ENCODE measurements at regions not wholly inside any gene's neighbourhood (a gene's known extent, or its start where the extent isn't known, plus 50 kb on each side); places are given as distances from the start of the nearest gene placed in this dataset.

- H3K27ac ChIP-seq (ENCODE audit: low read depth in 1 of 2, low read length in 2 of 2): peak overlapping the region; percentile 92 to 94
- peaks cover 3 to 39% (median 24%) of the 10 kb centered on the region in 4 donors for H3K4me1 ChIP-seq (ENCODE audit: control insufficient read depth in 4 of 4, insufficient read depth in 4 of 4, low read length in 3 of 4)
- 1% methylated on average over 18 of the region's 18 CpGs for WGBS
- H3K36me3 ChIP-seq (ENCODE audit: control insufficient read depth in 4 of 4, insufficient read depth in 3 of 4, low read depth in 1 of 4, low read length in 3 of 4): no peaks in the 10 kb centered on the region
- peak overlapping the region; percentile 86 to 96 (median 95) for H3K4me3 ChIP-seq (ENCODE audit: low read depth in 1 of 3, low read length in 3 of 3)
- H3K9ac ChIP-seq (ENCODE audit: low read depth in 1 of 2, low read length in 2 of 2): peak overlapping the region; percentile 72 to 77
- TF ChIP-seq MAX (IDR thresholded peaks at IDR 0.05): no peak
- TF ChIP-seq JUND (IDR thresholded peaks at IDR 0.05): no peak
- TF ChIP-seq RXRA (IDR thresholded peaks at IDR 0.05): no peak
- TF ChIP-seq RAD21 (IDR thresholded peaks at IDR 0.05): no peak
- no peak for DNase-seq (ENCODE audit: low spot score)
- H3K9me3 ChIP-seq (ENCODE audit: control insufficient read depth in 4 of 4, low read length in 3 of 4): no peaks in the 10 kb centered on the region
- H3K27me3 ChIP-seq (ENCODE audit: control insufficient read depth in 4 of 4, insufficient read depth in 4 of 4, low read length in 3 of 4): peaks cover 0 to 3% (median 0%) of the 10 kb centered on the region in 4 donors
Observed at GRCh38 chr7:114085313-114085591, 166.4 kb upstream of the PPP1R3A start.

GRCh38 chr7:114084472-114085312 is 165.9 kb upstream of the PPP1R3A start:
- H3K9ac ChIP-seq (ENCODE audit: low read depth in 1 of 2, low read length in 2 of 2): peak overlapping the region; percentile 61 to 72
- H3K36me3 ChIP-seq (ENCODE audit: control insufficient read depth in 4 of 4, insufficient read depth in 3 of 4, low read depth in 1 of 4, low read length in 3 of 4): no peaks in the 10 kb centered on the region
- H3K27ac ChIP-seq (ENCODE audit: low read depth in 1 of 2, low read length in 2 of 2): peak overlapping the region; percentile 92 to 94
- peak; percentile 41 for DNase-seq (ENCODE audit: low spot score)
- H3K4me3 ChIP-seq (ENCODE audit: low read depth in 1 of 3, low read length in 3 of 3): peak overlapping the region; percentile 86 to 96 (median 95)
- TF ChIP-seq RXRA (IDR thresholded peaks at IDR 0.05) (peak; percentile 20 to 26), MAX (IDR thresholded peaks at IDR 0.05) (peak; percentile 23), YY1 (IDR thresholded peaks at IDR 0.05) (peak; percentile 91)
- TF ChIP-seq, protein P1, sequence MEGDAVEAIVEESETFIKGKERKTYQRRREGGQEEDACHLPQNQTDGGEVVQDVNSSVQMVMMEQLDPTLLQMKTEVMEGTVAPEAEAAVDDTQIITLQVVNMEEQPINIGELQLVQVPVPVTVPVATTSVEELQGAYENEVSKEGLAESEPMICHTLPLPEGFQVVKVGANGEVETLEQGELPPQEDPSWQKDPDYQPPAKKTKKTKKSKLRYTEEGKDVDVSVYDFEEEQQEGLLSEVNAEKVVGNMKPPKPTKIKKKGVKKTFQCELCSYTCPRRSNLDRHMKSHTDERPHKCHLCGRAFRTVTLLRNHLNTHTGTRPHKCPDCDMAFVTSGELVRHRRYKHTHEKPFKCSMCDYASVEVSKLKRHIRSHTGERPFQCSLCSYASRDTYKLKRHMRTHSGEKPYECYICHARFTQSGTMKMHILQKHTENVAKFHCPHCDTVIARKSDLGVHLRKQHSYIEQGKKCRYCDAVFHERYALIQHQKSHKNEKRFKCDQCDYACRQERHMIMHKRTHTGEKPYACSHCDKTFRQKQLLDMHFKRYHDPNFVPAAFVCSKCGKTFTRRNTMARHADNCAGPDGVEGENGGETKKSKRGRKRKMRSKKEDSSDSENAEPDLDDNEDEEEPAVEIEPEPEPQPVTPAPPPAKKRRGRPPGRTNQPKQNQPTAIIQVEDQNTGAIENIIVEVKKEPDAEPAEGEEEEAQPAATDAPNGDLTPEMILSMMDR (IDR thresholded peaks at IDR 0.05; ENCODE audit: low read depth, low read length, missing input control): no peak
- under 1% methylated on average over 64 of the region's 64 CpGs for WGBS
- H3K9me3 ChIP-seq (ENCODE audit: control insufficient read depth in 4 of 4, low read length in 3 of 4): no peaks in the 10 kb centered on the region
- H3K27me3 ChIP-seq (ENCODE audit: control insufficient read depth in 4 of 4, insufficient read depth in 4 of 4, low read length in 3 of 4): peaks cover 0 to 3% (median 0%) of the 10 kb centered on the region in 4 donors
- peaks cover 3 to 39% (median 24%) of the 10 kb centered on the region in 4 donors for H3K4me1 ChIP-seq (ENCODE audit: control insufficient read depth in 4 of 4, insufficient read depth in 4 of 4, low read length in 3 of 4)

GRCh38 chr7:114084002-114084471 is 165.2 kb upstream of the PPP1R3A start:
- Histone ChIP-seq H3K27ac (ENCODE audit: low read depth in 1 of 2, low read length in 2 of 2) (peak overlapping the region; percentile 92 to 94), H3K27me3 (ENCODE audit: control insufficient read depth in 4 of 4, insufficient read depth in 4 of 4, low read length in 3 of 4) (peaks cover 0 to 3% (median 0%) of the 10 kb centered on the region in 4 donors), H3K9ac (ENCODE audit: low read depth in 1 of 2, low read length in 2 of 2) (peak overlapping the region; percentile 61 to 72), H3K36me3 (ENCODE audit: control insufficient read depth in 4 of 4, insufficient read depth in 3 of 4, low read depth in 1 of 4, low read length in 3 of 4) (no peaks in the 10 kb centered on the region), H3K4me3 (ENCODE audit: low read depth in 1 of 3, low read length in 3 of 3) (peak overlapping the region; percentile 86 to 96 (median 95)), H3K9me3 (ENCODE audit: control insufficient read depth in 4 of 4, low read length in 3 of 4) (no peaks in the 10 kb centered on the region), H3K4me1 (ENCODE audit: control insufficient read depth in 4 of 4, insufficient read depth in 4 of 4, low read length in 3 of 4) (peaks cover 3 to 39% (median 24%) of the 10 kb centered on the region in 4 donors)
- 7% methylated on average over 11 of the region's 11 CpGs for WGBS
- no peak for DNase-seq (ENCODE audit: low spot score)
- TF ChIP-seq HNF4G (IDR thresholded peaks at IDR 0.05) (peak; percentile 38), RXRA (IDR thresholded peaks at IDR 0.05) (no peak), RAD21 (IDR thresholded peaks at IDR 0.05) (no peak), EGR1 (IDR thresholded peaks at IDR 0.05; ENCODE audit: low read depth in 2 of 2) (no peak), SP1 (IDR thresholded peaks at IDR 0.05) (peak; percentile 49), HNF4A (conservative IDR thresholded peaks at IDR 0.05) (peak; percentile 56 to 79)

All from liver (tissue), 8 donors.